GM23338 (cell line): ENCODE measurements at regions not wholly inside any gene's neighbourhood (a gene's known extent, or its start where the extent isn't known, plus 50 kb on each side); places are given as distances from the start of the nearest gene placed in this dataset.

ENCODE experiments used
- ATAC-seq: fragments of 200-7000 bp; cut with Tn5 transposase; 3 replicates; pipeline ENCODE4 v1.9.1; 2020
- DNase-seq: peaks from one replicate; pipeline ENCODE4 v3.0.0-alpha.2; 2015; ENCODE audit warnings: low spot score
- H2AFZ ChIP-seq: fragments of 200-600 bp; sonication (generic); 2 replicates; pipeline ENCODE4 v1.8.0; 2016; ENCODE audit warnings: antibody characterized with exemption, mild to moderate bottlenecking, moderate library complexity
- H3F3A ChIP-seq: fragments of 200-600 bp; sonication (generic); replicated peaks from 2 replicates; pipeline ENCODE4 v1.8.0; 2017; ENCODE audit warnings: antibody characterized with exemption, mixed run types, low read depth
- H3K27ac ChIP-seq: fragments of 200-600 bp; sonication (generic); 2 replicates; pipeline ENCODE4 v1.6.1; 2016; ENCODE audit warnings: low read depth
- H3K27me3 ChIP-seq: fragments of 200-600 bp; sonication (generic); 2 replicates; pipeline ENCODE4 v1.8.0; 2016; ENCODE audit warnings: mild to moderate bottlenecking, mixed run types, moderate library complexity; ENCODE audit not compliant: insufficient read depth
- H3K36me3 ChIP-seq: fragments of 200-600 bp; sonication (generic); 2 replicates; pipeline ENCODE4 v1.8.0; 2016; ENCODE audit warnings: mild to moderate bottlenecking; ENCODE audit not compliant: insufficient read depth
- H3K4me1 ChIP-seq: fragments of 200-600 bp; sonication (generic); 2 replicates; pipeline ENCODE4 v1.8.0; 2016; ENCODE audit warnings: mild to moderate bottlenecking, moderate library complexity; ENCODE audit not compliant: insufficient read depth
- H3K4me2 ChIP-seq: fragments of 200-600 bp; sonication (generic); 2 replicates; pipeline ENCODE4 v1.7.1; 2017; ENCODE audit warnings: mixed run types
- H3K4me3 ChIP-seq: fragments of 200-600 bp; sonication (generic); 2 replicates; pipeline ENCODE4 v1.6.1; 2016; ENCODE audit warnings: mixed run types
- H3K79me2 ChIP-seq: fragments of 200-600 bp; sonication (generic); replicated peaks from 2 replicates; pipeline ENCODE4 v1.8.0; 2017; ENCODE audit warnings: mild to moderate bottlenecking; ENCODE audit not compliant: insufficient read depth
- H3K9me2 ChIP-seq: fragments of 200-600 bp; sonication (generic); 2 replicates; pipeline ENCODE4 v1.8.0; 2017; ENCODE audit not compliant: insufficient read depth
- H4K20me1 ChIP-seq: fragments of 200-600 bp; sonication (generic); replicated peaks from 2 replicates; pipeline ENCODE4 v1.8.0; 2017; ENCODE audit warnings: mild to moderate bottlenecking; ENCODE audit not compliant: insufficient read depth
- H3K27ac Mint-ChIP-seq: 2 replicates; pipeline ENCODE4 v1.8.0; 2020; ENCODE audit warnings: inconsistent platforms, mild to moderate bottlenecking, moderate library complexity, mixed read lengths
- H3K27me3 Mint-ChIP-seq: 3 replicates; pipeline ENCODE4 v1.8.0; 2022; ENCODE audit warnings: low read depth, mild to moderate bottlenecking, moderate library complexity, mixed read lengths, inconsistent platforms; ENCODE audit not compliant: insufficient read depth, poor library complexity
- H3K36me3 Mint-ChIP-seq: 3 replicates; pipeline ENCODE4 v1.8.0; 2021; ENCODE audit warnings: low read depth, mild to moderate bottlenecking, inconsistent platforms, moderate library complexity, mixed read lengths
- H3K4me1 Mint-ChIP-seq: 3 replicates; pipeline ENCODE4 v1.8.0; 2020; ENCODE audit warnings: mild to moderate bottlenecking, inconsistent platforms, mixed read lengths
- H3K4me3 Mint-ChIP-seq: 3 replicates; pipeline ENCODE4 v1.8.0; 2021; ENCODE audit warnings: moderate library complexity, mild to moderate bottlenecking, inconsistent platforms, mixed read lengths
- H3K9me3 Mint-ChIP-seq: 3 replicates; pipeline ENCODE4 v1.8.0; 2020; ENCODE audit warnings: moderate library complexity, mild to moderate bottlenecking, inconsistent platforms, mixed read lengths
- CREB1 ChIP-seq: fragments of 250-450 bp; sonication (Bioruptor Pico); IDR thresholded peaks from 2 replicates; pipeline ENCODE4 v1.5.0; 2020; ENCODE audit warnings: low read depth, mild to moderate bottlenecking, moderate library complexity
- EZH2 ChIP-seq: fragments of 200-600 bp; sonication (generic); IDR thresholded peaks from one replicate; pipeline ENCODE4 v1.8.0; 2017; ENCODE audit warnings: antibody characterized with exemption, mild to moderate bottlenecking, low read depth; ENCODE audit not compliant: unreplicated experiment
- EZH2phosphoT487 ChIP-seq: fragments of 200-600 bp; sonication (generic); IDR thresholded peaks from one replicate; pipeline ENCODE4 v1.8.1; 2018; ENCODE audit warnings: antibody characterized with exemption; ENCODE audit not compliant: unreplicated experiment
- JUNB ChIP-seq: IDR thresholded peaks from one replicate; pipeline ENCODE4 v1.6.1; 2016; ENCODE audit warnings: antibody characterized with exemption; ENCODE audit not compliant: unreplicated experiment
- NANOG ChIP-seq: IDR thresholded peaks from 2 replicates; pipeline ENCODE4 v1.6.1; 2016; ENCODE audit warnings: antibody characterized with exemption, borderline replicate concordance
- POLR2AphosphoS5 ChIP-seq: IDR thresholded peaks from 2 replicates; pipeline ENCODE4 v1.6.1; 2016; ENCODE audit warnings: antibody characterized with exemption, low read depth
- STAT1 ChIP-seq: IDR thresholded peaks from one replicate; pipeline ENCODE4 v1.6.1; 2016; ENCODE audit warnings: antibody characterized with exemption; ENCODE audit not compliant: unreplicated experiment
- ZNF114 ChIP-seq: fragments of 250-450 bp; sonication (Bioruptor Pico); IDR thresholded peaks from 2 replicates; pipeline ENCODE4 v1.5.0; 2020; ENCODE audit warnings: mild to moderate bottlenecking, moderate library complexity
- ZNF331 ChIP-seq: fragments of 250-450 bp; sonication (Bioruptor Pico); IDR thresholded peaks from 2 replicates; pipeline ENCODE4 v1.5.0; 2020; ENCODE audit warnings: low read depth, mild to moderate bottlenecking, moderate library complexity
- ZNF462 ChIP-seq: fragments of 250-450 bp; sonication (Bioruptor Pico); IDR thresholded peaks from 2 replicates; pipeline ENCODE4 v1.5.0; 2020; ENCODE audit warnings: mild to moderate bottlenecking, moderate library complexity
- TF ChIP-seq, protein P1 (sequence below): IDR thresholded peaks from 2 replicates; pipeline ENCODE4 v1.6.1; 2016; ENCODE audit warnings: antibody characterized with exemption
- TF ChIP-seq, protein P2 (sequence below): IDR thresholded peaks from one replicate; pipeline ENCODE4 v1.6.1; 2018; ENCODE audit warnings: antibody characterized with exemption; ENCODE audit not compliant: unreplicated experiment
- TF ChIP-seq, protein P3 (sequence below), 2 experiments: fragments of 200-600 bp in 1 of 2; sonication (generic) in 1 of 2; conservative IDR thresholded peaks; 2 replicates each; pipeline versions ENCODE4 v1.5.1 to v1.6.1; 2016 to 2017; ENCODE audit warnings: antibody characterized with exemption in 2 of 2, low read depth in 2 of 2, mild to moderate bottlenecking in 2 of 2, moderate library complexity in 1 of 2

- no peak for ATAC-seq
- no peaks in the 10 kb centered on the region for H3K36me3 Mint-ChIP-seq
- H3K9me2 ChIP-seq: no peaks in the 10 kb centered on the region
- H3F3A ChIP-seq: no peaks in the 10 kb centered on the region
- DNase-seq: no peak
- H3K27me3 Mint-ChIP-seq: peaks cover 5% of the 10 kb centered on the region
- no peaks in the 10 kb centered on the region for H3K36me3 ChIP-seq
- H3K4me1 Mint-ChIP-seq: peaks cover 21% of the 10 kb centered on the region; the same call in 2 of the 3 replicates
- H3K4me3 ChIP-seq: no peak overlapping the region
- no peak overlapping the region for H2AFZ ChIP-seq
- no peaks in the 10 kb centered on the region for H3K79me2 ChIP-seq
- no peak overlapping the region for H3K27ac ChIP-seq
- no peaks in the 10 kb centered on the region for H3K9me3 Mint-ChIP-seq
- no peak overlapping the region for H3K27ac Mint-ChIP-seq
- H3K4me2 ChIP-seq: no peak overlapping the region
- TF ChIP-seq CREB1 (no peak), ZNF462 (CRISPR knock-in tag) (no peak), EZH2phosphoT487 (no peak), ZNF331 (no peak), ZNF114 (CRISPR knock-in tag) (no peak), JUNB (no peak), POLR2AphosphoS5 (no peak), NANOG (no peak), STAT1 (no peak), EZH2 (no peak)
- TF ChIP-seq, protein P1, sequence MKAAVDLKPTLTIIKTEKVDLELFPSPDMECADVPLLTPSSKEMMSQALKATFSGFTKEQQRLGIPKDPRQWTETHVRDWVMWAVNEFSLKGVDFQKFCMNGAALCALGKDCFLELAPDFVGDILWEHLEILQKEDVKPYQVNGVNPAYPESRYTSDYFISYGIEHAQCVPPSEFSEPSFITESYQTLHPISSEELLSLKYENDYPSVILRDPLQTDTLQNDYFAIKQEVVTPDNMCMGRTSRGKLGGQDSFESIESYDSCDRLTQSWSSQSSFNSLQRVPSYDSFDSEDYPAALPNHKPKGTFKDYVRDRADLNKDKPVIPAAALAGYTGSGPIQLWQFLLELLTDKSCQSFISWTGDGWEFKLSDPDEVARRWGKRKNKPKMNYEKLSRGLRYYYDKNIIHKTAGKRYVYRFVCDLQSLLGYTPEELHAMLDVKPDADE: no peak
- TF ChIP-seq, protein P2, sequence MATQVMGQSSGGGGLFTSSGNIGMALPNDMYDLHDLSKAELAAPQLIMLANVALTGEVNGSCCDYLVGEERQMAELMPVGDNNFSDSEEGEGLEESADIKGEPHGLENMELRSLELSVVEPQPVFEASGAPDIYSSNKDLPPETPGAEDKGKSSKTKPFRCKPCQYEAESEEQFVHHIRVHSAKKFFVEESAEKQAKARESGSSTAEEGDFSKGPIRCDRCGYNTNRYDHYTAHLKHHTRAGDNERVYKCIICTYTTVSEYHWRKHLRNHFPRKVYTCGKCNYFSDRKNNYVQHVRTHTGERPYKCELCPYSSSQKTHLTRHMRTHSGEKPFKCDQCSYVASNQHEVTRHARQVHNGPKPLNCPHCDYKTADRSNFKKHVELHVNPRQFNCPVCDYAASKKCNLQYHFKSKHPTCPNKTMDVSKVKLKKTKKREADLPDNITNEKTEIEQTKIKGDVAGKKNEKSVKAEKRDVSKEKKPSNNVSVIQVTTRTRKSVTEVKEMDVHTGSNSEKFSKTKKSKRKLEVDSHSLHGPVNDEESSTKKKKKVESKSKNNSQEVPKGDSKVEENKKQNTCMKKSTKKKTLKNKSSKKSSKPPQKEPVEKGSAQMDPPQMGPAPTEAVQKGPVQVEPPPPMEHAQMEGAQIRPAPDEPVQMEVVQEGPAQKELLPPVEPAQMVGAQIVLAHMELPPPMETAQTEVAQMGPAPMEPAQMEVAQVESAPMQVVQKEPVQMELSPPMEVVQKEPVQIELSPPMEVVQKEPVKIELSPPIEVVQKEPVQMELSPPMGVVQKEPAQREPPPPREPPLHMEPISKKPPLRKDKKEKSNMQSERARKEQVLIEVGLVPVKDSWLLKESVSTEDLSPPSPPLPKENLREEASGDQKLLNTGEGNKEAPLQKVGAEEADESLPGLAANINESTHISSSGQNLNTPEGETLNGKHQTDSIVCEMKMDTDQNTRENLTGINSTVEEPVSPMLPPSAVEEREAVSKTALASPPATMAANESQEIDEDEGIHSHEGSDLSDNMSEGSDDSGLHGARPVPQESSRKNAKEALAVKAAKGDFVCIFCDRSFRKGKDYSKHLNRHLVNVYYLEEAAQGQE: no peak
- TF ChIP-seq, protein P3, sequence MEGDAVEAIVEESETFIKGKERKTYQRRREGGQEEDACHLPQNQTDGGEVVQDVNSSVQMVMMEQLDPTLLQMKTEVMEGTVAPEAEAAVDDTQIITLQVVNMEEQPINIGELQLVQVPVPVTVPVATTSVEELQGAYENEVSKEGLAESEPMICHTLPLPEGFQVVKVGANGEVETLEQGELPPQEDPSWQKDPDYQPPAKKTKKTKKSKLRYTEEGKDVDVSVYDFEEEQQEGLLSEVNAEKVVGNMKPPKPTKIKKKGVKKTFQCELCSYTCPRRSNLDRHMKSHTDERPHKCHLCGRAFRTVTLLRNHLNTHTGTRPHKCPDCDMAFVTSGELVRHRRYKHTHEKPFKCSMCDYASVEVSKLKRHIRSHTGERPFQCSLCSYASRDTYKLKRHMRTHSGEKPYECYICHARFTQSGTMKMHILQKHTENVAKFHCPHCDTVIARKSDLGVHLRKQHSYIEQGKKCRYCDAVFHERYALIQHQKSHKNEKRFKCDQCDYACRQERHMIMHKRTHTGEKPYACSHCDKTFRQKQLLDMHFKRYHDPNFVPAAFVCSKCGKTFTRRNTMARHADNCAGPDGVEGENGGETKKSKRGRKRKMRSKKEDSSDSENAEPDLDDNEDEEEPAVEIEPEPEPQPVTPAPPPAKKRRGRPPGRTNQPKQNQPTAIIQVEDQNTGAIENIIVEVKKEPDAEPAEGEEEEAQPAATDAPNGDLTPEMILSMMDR (conservative IDR thresholded peaks at IDR 0.05; ENCODE audit: low read depth in 2 of 2): no peak
- no peak overlapping the region for H3K4me3 Mint-ChIP-seq
- H4K20me1 ChIP-seq: no peaks in the 10 kb centered on the region
- no peaks in the 10 kb centered on the region for H3K27me3 ChIP-seq
- H3K4me1 ChIP-seq: no peaks in the 10 kb centered on the region
These were observed 129.7 kb downstream of the TDRD15 start for GRCh38 chr2:21253311-21254027.
